HG02763 (cell line): ENCODE measurements at regions not wholly inside any gene's neighbourhood (a gene's known extent, or its start where the extent isn't known, plus 50 kb on each side); places are given as distances from the start of the nearest gene placed in this dataset.
"Not testable (repeated sequence)": the region's sequence is repeated elsewhere in the genome, so short reads cannot be mapped to it uniquely, and the experiment has no call there.

Source experiments
- ATAC-seq: cut with Tn5 transposase; IDR thresholded peaks from one replicate; pipeline ENCODE4 v1.9.1; 2021; ENCODE audit warnings: mild to moderate bottlenecking, moderate library complexity; ENCODE audit not compliant: unreplicated experiment

DNA sequence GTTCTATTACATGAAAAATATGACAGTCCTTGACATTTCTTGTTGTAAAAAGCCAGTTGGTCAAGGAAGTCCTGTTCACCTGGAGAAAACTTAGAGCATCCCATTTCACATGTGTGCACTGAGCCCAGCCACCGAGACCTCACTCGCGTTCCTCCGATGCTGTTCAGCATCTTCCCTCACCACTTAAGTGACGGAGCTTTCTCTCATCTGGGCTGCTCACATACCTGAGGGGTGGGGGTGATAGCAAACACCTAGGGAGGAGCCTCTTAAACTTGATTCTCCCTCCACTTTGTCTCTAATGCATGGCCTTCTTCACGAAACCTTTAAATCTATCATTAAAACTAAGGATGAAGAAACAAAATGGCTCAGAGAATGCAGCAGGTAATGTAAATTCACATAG is 950.2 kb downstream of the GATA3 start:
- no peak for ATAC-seq

DNA sequence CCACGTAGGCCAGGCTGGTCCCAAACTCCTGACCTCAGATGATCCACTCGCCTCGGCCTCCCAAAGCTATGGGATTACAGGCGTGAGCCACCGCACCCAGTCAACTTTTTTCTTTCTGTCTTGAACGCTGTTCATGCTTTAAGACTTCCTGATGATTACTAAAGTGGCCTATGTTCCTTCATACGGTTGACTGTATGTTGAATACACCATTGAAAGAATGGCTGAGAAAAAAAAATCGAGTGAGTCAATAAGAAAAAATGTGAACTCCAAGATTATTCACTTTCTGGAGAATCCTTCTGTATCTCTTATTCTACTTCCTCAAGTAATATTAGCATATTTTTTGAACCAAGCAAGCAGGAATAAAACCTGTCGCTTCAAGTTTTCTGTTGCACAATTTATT is 955.0 kb downstream of the GATA3 start:
- ATAC-seq = no peak

DNA sequence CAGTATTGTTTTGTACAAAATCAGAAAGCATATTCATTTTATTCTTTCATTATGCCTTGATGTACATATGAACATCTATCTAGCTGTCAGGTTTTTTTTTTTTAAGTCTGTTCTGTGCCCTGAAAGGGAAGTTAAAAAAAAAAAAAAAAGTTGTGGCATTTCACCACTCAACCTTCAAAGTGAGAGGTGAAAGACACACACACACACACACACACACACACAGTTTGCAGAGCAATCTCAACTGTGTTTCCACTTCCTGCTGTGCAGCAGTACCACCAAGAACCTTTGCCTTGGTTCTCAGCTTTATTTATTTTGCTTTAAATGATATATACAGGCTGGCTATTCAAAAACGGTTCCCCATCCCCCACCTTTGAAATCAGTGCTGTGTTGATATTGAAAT is 955.6 kb downstream of the GATA3 start:
- ATAC-seq = no peak

DNA sequence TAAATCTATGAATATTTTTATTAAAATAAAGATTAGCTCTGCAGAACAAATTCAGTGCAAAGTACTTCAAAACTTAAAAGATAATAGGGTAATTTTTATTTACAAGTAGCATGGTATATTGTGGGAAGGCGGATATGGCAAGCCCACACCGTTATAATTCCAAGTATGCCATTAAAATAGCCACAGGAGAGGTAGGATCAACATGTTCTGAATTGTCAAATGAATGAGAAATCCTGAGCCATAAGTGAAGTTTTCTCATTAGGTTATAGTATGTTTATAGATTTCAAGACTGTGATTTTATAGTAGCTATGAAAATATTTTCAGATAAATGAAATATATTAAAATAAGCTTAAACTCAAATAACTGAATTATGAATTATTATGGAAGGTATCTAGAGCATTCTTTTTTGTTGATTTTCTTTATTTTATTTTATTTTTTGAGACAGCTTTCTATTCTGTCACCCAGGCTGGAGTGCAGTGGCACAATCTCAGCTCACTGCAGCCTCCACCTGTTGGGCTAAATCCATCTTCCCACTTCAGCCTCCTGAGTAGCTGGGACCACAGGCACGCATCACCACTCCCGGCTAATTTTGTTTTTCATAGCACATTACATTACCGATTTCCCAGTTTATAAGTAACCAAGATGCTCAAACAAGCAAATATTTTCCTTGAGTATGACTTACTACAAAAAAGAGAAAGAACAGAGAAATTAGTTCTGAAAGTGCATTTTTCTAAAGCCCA is 956.6 kb downstream of the GATA3 start:
- ATAC-seq = no peak

DNA sequence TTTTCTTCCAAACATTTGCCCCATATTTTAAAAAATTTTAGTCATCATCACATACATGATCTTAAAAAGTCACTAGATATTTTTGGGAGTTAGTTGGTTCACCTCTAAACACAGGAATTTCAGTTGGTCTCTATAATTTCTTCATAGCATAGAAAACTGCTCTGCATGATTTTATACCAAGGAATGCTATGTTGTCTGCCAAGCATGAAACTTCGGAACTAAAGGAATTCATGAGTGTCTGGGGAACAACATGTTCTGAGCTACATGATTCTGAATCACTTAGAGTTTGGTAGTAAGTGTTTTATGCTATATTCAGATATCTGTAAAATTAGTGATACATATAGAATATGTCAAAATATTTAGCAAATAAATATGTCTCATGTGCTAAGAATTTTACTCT is 957.8 kb downstream of the GATA3 start:
- no peak for ATAC-seq

DNA sequence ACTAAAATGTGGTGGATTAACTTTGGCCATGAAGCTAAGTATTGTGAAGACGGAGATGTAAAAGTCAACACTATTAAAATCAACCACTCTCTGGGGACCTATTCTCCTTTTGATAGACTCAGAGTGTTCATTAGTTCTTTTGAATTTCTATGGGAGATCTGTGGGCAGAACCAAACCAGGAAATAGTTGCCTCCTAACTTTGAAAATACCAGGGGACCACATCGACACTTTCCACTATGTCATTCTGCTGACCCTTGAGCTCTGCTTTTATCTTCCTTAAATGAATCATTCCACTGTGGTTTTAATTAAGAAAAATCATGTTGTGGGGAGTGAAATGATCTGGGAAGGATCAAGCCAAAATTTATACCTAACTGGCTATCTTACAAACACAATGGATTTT is 960.5 kb downstream of the GATA3 start:
- no peak for ATAC-seq

DNA sequence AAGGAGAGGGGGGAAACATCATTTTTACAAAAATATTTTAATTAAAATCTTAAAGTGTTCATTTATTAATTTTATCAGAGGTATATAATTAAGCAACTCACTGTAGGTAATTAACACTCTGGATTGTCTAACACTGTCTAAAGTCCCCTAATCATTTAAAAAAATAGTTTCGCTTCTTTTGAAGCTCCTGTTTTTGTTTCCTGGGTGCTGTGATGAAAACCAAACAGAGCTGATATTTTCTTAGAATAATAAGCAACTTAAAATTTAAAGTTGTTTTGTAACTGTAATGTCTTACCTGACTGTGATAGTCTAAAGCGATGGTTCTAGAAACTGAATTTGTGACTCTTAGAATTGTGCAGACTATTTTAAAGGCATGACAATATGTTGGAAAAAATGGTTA is 961.0 kb downstream of the GATA3 start:
- ATAC-seq = no peak

DNA sequence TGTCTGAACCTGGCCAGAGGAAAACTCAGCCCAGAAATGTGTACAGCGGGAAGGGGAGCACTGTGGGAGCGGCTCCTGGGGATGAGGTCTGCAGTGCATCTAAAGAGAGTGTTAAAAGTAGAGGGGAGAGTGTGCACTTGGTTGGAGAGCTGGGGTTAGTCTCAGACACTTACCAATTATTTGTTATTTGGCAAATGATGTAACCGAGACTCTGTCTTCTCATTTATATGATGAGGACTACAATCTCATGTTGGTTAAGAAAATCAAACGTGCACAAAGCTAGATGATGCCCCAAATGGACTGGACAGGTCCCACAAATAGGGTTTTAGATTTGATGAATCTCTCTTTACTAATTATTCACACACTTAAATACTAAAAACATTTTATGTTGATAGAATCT is 962.4 kb downstream of the GATA3 start:
- ATAC-seq = no peak

DNA sequence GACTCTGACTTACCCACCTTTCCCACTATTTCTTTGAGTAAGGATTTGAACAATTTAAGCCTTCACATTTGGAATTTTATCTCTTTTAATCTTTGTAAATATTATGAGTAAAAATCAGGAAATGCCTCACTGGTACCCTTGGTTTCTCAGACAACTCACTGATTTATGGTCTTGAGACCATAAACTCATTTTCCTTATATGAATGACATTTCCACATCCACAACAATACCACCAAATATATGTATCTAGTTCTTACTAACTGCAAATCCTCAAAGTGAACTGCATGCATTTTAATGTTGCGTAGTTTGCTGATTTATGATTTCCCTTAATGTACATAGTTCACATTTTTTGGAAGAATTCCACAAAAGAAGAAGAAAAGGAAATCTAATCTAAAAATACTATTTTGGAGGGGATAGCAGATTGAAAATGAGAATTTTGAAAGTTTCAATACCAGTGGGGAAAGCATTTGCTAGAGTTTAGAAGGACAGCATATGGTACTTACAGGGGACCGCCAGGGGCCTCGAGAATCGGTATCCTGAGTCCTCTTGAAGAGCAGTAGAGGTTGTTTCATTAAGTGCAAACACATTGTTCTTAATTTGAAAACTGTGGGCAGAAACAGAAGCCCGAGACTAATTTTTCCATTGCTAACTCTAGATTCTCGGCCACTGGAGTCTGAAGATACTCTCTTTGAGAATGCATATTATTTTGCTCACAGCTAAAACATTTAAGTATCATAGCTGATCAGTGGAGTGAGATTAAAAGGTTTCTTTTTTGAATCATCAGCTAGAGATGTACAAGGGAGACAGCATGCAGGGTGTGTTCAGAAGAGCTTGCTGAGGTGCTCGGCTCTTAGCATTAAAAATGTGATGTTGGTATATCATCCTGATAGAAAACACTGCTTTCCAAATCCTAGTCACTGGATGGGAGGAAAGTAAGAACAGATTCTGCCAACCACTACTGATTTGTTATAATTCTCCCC is 964.0 kb downstream of the GATA3 start:
- ATAC-seq = no peak

DNA sequence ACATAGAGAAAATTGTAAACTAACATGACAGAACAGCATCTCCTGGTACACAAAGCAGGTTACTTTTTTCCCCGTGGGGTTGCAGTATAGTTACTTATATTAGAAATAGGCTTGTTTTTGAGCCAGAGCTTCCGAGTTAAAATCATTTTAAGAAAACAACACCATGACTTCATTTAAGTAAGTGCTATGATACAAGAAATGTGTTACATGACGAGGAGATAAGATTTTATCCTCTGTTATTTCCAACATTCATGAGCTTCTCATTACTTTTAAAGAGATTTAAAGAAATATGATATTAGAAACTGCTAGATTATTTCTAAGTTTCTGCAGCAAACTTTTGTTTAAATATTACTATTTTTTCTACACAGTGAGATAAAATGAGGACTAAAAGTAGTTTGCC is 968.7 kb downstream of the GATA3 start:
- ATAC-seq = no peak

DNA sequence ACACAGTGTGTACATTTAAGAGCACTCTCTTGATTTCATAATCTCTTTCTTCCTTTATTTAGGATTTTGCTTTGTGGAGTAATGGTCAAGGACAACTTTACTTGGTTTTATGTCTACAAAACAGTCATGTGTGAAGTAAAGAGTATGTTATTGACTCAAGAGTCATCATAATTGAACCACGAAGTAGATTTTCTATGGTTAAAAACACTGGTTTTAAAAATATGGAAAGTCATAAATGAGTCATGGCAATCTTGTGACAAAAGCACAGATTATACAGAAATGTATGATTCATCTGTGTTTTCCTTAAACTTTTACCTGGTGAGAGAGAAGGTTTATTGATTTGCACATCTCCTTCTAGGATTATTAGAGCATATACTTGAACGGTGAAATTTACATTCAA is 969.7 kb downstream of the GATA3 start:
- ATAC-seq = no peak

DNA sequence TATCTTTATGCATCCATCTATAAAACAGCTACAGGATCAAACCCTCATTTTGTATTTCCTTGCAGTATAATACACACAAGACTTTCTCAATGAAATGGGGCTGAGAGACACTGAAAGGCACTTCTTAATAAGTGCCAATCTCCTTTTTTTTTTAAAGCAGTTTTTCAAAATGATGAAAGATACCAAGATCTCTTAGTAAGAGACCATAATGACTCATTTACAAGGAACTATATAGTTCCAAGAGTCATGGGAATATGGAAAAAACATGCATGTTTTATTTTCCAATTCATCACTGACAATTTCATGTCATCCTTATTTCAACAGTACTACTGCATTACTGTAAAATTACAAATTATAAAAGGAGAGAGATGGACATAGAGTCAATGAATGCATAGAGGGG is 973.7 kb downstream of the GATA3 start:
- ATAC-seq = no peak

DNA sequence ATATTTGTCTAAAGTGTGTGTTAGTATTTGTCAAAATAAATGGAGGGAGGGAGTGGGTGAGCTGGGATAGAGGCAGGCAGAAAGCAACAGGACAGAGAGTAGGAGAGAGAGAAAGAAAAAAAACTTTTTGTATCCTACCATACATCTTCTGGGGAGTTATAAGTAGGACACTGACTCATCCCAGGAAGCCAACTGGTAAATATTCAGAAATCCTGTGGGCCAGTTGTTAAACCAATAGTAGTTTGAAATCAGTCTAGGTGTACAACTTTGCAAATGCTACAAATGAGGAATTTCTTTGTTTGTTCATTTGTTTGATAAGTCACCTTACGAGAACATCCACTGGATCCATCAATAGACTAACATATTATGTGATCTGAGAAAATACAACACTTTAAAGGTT is 980.9 kb downstream of the GATA3 start:
- ATAC-seq = no peak

DNA sequence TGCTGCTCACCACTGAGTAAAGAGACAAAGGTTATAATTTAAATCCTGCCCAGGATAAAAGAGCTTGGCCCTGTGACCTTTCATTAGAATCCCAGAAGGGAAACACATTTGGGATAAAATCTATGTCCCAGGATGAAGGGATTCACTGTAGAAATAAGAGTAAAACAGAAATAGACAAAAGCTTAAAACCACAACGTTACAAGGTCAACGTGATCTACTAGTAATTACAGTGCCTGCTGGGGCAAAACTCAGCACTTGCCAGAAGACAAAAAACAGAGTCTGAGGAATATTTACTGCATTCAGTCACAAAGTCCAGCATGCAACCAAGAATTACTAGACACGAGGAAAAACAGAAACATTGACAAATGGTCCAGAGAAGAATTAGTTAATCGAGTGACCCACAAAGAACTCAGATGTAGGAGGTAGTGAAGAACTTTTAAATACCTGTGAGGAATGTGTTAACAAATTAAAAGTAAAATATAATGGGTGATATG is 982.3 kb downstream of the GATA3 start:
- ATAC-seq = no peak

DNA sequence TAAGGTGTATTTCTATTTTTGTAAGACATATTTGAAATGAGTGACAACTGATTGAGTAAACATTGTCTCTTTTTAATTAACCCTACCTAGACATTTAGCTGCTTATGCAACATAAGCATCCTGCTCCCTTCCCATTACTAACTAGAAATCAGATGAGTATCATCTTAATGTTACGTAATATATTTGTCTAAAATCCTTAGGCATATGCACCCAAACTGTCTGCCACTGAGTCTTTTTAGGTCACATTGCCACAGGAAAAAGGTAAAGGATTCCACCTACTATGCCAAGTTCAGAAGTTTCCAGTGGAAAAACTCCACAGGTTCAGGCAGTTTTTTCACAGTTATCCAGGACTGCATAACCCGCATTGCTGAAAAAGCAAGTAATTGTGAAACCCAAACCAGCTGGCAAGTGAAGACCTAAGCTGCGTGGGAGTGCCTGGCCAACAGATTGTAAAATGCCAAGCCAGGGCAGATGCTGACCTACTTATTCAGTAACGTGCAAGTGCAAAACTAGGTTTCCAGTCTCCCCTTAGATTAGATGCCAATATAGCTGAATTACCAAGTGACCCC is 983.7 kb downstream of the GATA3 start:
- no peak for ATAC-seq

DNA sequence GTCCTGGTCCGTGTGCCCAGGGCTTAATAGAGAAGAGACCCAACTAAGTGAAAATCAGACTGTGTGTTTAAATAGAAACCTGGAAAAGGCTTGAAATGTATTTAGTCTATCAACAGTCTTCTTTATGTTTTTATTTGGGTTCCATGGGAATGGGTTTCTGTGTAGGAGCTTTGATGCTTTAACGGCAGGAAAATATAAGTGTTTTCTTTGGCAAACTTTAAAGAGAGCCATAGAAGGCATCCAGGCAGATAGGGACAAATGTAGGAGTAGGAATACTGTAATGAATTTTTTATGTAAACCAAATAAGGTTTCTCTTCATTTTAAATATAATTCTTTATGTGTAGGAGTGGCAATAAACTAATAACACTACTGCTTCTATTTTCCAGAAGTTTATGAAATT is 989.0 kb downstream of the GATA3 start:
- no peak for ATAC-seq

DNA sequence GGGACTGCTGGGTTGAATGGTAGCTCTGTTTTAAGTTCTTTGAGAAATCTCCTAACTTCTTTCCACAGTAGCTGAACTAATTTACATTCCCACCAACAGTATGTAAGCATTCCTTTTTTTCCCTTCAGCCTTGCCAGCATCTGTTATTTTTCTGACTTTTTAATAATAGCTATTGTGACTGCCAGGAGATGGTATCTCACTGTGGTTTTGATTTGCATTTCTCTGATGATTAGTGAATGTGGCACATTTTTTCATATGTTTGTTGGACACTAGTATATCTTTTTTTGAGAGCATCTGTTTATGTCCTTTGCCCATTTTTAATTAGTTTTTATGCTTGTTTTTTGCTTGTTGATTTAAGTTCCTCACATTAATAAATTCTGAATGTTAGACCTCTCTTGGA is 990.8 kb downstream of the GATA3 start:
- no peak for ATAC-seq

DNA sequence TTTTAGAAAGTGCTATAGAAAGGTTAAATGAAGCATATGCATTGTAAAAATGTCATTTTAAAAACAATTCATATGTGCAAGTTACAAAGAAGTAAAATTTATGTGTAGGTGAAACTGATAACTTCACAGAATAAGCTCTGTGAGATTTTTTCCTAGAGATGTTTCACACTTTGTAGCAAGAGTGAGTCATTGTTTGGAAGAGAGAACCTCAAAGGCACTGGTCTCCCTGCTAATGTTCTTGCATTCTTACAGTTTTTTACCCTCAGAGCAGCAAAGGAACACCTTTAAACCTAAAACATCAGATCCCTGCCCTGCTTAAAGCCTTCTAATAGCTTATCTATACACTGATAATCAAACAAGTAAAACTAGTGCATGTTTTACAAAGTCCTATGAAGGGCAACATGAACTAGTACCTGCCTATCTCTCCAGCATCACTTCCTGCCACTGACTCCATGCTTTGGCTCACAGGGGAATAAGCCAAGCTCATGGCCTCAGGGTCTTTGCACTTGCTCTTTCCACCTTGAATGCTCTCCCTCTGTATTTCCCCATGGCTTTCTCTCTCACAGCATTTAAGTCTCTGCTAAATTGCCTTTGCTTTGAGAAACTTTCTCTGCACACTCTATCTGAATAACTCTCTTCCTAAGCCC is 997.0 kb downstream of the GATA3 start:
- no peak for ATAC-seq

DNA sequence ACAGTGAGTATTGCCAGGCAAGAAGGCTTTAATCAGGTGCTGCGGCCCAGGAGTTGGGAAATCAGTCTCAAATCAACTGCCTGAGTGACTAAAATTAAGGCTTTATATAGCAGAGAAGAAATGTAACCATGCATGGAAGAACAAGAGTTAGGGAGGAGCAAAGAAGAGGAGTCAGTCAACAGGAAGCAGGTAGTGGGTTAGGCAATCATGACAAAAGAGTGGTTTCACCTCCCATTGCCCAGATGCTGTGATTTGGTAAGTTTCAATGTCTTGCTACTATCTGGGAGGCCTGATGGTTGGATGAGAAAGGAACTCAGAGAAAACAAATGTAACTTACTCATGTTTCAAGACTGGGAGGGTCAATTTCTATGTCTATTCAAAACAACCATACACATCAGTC is 998.3 kb downstream of the GATA3 start:
- no peak for ATAC-seq

DNA sequence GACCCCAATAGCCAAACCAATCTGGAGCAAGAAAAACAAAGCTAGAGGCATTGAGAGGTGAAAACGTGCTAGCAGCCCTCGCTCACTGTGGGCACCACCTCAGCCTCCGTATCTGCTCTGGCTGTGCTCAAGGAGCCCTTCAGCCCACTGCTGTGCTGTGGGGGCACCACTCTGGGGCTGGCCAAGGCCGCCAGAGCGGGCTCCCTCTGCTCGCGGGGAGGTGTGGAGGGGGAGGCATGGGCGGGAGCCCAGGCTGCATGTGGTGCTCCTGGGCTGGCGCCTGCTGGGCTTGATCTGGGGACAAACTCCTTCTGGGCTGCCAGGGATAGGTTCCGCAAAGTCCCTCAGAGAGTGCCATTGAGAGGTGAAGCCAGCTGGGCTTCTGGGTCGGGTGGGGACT is 1002.0 kb downstream of the GATA3 start:
- ATAC-seq = no peak

DNA sequence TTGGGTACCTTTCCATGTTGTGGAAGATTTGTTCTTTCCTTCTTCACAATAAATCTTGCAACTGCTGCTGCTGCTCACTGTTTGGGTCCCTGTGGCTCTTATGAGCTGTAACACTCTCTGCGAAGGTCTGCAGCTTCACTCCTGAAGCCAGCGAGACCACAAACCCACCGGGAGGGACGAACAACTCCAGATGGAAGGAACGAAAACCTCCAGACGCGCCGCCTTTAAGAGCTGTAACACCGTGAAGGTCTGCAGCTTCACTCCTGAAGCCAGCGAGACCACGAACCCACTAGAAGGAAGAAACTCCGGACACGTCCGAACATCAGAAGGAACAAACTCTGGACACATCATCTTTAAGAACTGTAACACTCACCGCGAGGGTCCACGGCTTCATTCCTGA is 1002.8 kb downstream of the GATA3 start:
- not testable (repeated sequence) for ATAC-seq
